HCT116 (cell line): ENCODE measurements at regions not wholly inside any gene's neighbourhood (a gene's known extent, or its start where the extent isn't known, plus 50 kb on each side); places are given as distances from the start of the nearest gene placed in this dataset.

Experiments
- ATAC-seq: fragments of 200-7000 bp; cut with Tn5 transposase; 2 replicates; pipeline ENCODE4 v1.9.1; 2020; ENCODE audit warnings: mild to moderate bottlenecking, moderate library complexity
- BruUV-seq: library from RNA; stranded (reverse); fragments of 400-500 nt; replicated peaks from 2 replicates; lab custom pipeline; 2021; lab: Mats Ljungman, UMichigan
- CTCF ChIA-PET: fragments of 300-600 bp; sonication (Branson Sonifier 250); formaldehyde crosslinking; loops from one replicate; lab custom pipeline; 2021; ENCODE audit warnings: antibody characterized with exemption; lab: Charles Lee
- POLR2A ChIA-PET: fragments of 300-600, 350-600 bp; sonication (Branson Sonifier 250); formaldehyde crosslinking; loops from one replicate; lab custom pipeline; 2021; ENCODE audit warnings: antibody characterized with exemption; lab: Charles Lee
- RAD21 ChIA-PET, 2 experiments: fragments of 300-600 bp; sonication (Branson Sonifier 250); formaldehyde crosslinking; loops; one replicate each; lab custom pipeline; 2023; ENCODE audit warnings: low total read pairs in 2 of 2; ENCODE audit not compliant: uncharacterized antibody in 2 of 2, unreplicated experiment in 2 of 2, low non-redundant PET in 1 of 2; lab: Charles Lee
- DNase-seq: peaks from one replicate; pipeline ENCODE4 v3.0.0-alpha.2; 2010; ENCODE audit warnings: low read depth, low spot score
- H2AFZ ChIP-seq: fragments of 200-600 bp; shearing (Covaris generic), sonication (generic); 2 replicates; pipeline ENCODE4 v1.6.1; 2017; ENCODE audit warnings: low read depth, mixed run types, mixed read lengths, antibody characterized with exemption, low read length; ENCODE audit not compliant: poor library complexity, severe bottlenecking
- H3K27ac ChIP-seq: 2 replicates; pipeline ENCODE4 v1.5.1; 2012; ENCODE audit warnings: low read depth, low read length
- H3K27me3 ChIP-seq: fragments of 200-600 bp; sonication (generic); 2 replicates; pipeline ENCODE4 v1.6.1; 2016; ENCODE audit warnings: mixed run types, low read length, mixed read lengths; ENCODE audit not compliant: insufficient read depth
- H3K36me3 ChIP-seq, 2 experiments: fragments of 200-500 bp in 1 of 2; fragments of 200-600 bp in 1 of 2; sonication (Bioruptor generic) in 1 of 2; sonication (generic) in 1 of 2; 2 replicates each; pipeline versions ENCODE4 v1.5.1 to v1.6.1; 2014 to 2016; ENCODE audit warnings: low read length in 2 of 2, inconsistent platforms in 1 of 2, mixed read lengths in 1 of 2, mixed run types in 1 of 2; ENCODE audit not compliant: insufficient read depth in 2 of 2, control insufficient read depth in 1 of 2
- H3K4me1 ChIP-seq, 2 experiments: fragments of 200-600 bp in 1 of 2; sonication (generic) in 1 of 2; 2 replicates each; pipeline versions ENCODE4 v1.5.1 to v1.6.1; 2012 to 2017; ENCODE audit warnings: low read length in 2 of 2, inconsistent platforms in 1 of 2, mild to moderate bottlenecking in 1 of 2, mixed read lengths in 1 of 2, mixed run types in 1 of 2, moderate library complexity in 1 of 2; ENCODE audit not compliant: insufficient read depth in 2 of 2, control insufficient read depth in 1 of 2
- H3K4me2 ChIP-seq: fragments of 200-600 bp; sonication (generic); 2 replicates; pipeline ENCODE4 v1.6.1; 2017; ENCODE audit warnings: mixed run types, low read length, mixed read lengths
- H3K4me3 ChIP-seq, 2 experiments: fragments of 200-600 bp in 1 of 2; sonication (generic) in 1 of 2; replicated peaks in 1 of 2; 2 replicates each; pipeline ENCODE4 v1.5.1; 2011 to 2016; ENCODE audit warnings: low read length in 2 of 2, control low read depth in 1 of 2, low read depth in 1 of 2, mild to moderate bottlenecking in 1 of 2, mixed read lengths in 1 of 2, mixed run types in 1 of 2
- H3K79me2 ChIP-seq: fragments of 200-600 bp; sonication (generic); 2 replicates; pipeline ENCODE4 v1.6.1; 2017; ENCODE audit warnings: mild to moderate bottlenecking, mixed run types, low read length, moderate library complexity, mixed read lengths; ENCODE audit not compliant: insufficient read depth
- H3K9ac ChIP-seq: fragments of 200-600 bp; sonication (generic); 2 replicates; pipeline ENCODE4 v1.6.1; 2016; ENCODE audit warnings: low read length, mixed read lengths
- H3K9me2 ChIP-seq: fragments of 200-600 bp; sonication (generic), shearing (Covaris generic); 2 replicates; pipeline ENCODE4 v1.6.1; 2017; ENCODE audit warnings: mixed run types, mild to moderate bottlenecking, moderate library complexity; ENCODE audit not compliant: insufficient read depth
- H3K9me3 ChIP-seq, 2 experiments: fragments of 200-500 bp in 1 of 2; fragments of 200-600 bp in 1 of 2; sonication (Bioruptor generic) in 1 of 2; sonication (generic) in 1 of 2; 2 replicates each; pipeline ENCODE4 v1.6.1; 2014 to 2017; ENCODE audit warnings: low read length in 2 of 2, mixed read lengths in 2 of 2, inconsistent platforms in 1 of 2, low read depth in 1 of 2, mild to moderate bottlenecking in 1 of 2, mixed run types in 1 of 2, moderate library complexity in 1 of 2; ENCODE audit not compliant: control insufficient read depth in 1 of 2, insufficient read depth in 1 of 2
- H4K20me1 ChIP-seq: fragments of 200-600 bp; sonication (generic), shearing (Covaris generic); 2 replicates; pipeline ENCODE4 v1.6.1; 2017; ENCODE audit warnings: mixed run types, mild to moderate bottlenecking, moderate library complexity; ENCODE audit not compliant: insufficient read depth
- CBX3 ChIP-seq: IDR thresholded peaks from 2 replicates; pipeline ENCODE4 v1.6.1; 2012; ENCODE audit warnings: low read depth
- ELF1 ChIP-seq: IDR thresholded peaks from 2 replicates; pipeline ENCODE4 v1.6.1; 2012; ENCODE audit warnings: low read depth, borderline replicate concordance
- EZH2 ChIP-seq: fragments of 200-600 bp; sonication (generic); IDR thresholded peaks from 2 replicates; pipeline ENCODE4 v1.6.1; 2017; ENCODE audit warnings: antibody characterized with exemption, mixed run types
- EZH2phosphoT487 ChIP-seq: fragments of 200-600 bp; IDR thresholded peaks from 2 replicates; pipeline ENCODE4 v1.6.1; 2018; ENCODE audit warnings: antibody characterized with exemption, borderline replicate concordance
- FOSL1 ChIP-seq: IDR thresholded peaks from 2 replicates; pipeline ENCODE4 v1.6.1; 2012; ENCODE audit warnings: low read depth
- JUND ChIP-seq: IDR thresholded peaks from 2 replicates; pipeline ENCODE4 v1.6.1; 2012
- SIN3A ChIP-seq: IDR thresholded peaks from 2 replicates; pipeline ENCODE4 v1.6.1; 2012; ENCODE audit warnings: low read depth
- ZNF274 ChIP-seq: fragments of 200-500 bp; sonication (Bioruptor generic); IDR thresholded peaks from 2 replicates; pipeline ENCODE4 v1.6.1; 2014; ENCODE audit warnings: mild to moderate bottlenecking, low read depth, low read length, inconsistent platforms
- intact Hi-C: fragments of 100-400 bp; cut with micrococcal nuclease; formaldehyde crosslinking; loops from 2 replicates; pipeline ENCODE4 v1.10.0; 2022
- TF ChIP-seq, protein P1 (sequence below): IDR thresholded peaks from 2 replicates; pipeline ENCODE4 v1.6.1; 2012; ENCODE audit warnings: low read depth

DNA sequence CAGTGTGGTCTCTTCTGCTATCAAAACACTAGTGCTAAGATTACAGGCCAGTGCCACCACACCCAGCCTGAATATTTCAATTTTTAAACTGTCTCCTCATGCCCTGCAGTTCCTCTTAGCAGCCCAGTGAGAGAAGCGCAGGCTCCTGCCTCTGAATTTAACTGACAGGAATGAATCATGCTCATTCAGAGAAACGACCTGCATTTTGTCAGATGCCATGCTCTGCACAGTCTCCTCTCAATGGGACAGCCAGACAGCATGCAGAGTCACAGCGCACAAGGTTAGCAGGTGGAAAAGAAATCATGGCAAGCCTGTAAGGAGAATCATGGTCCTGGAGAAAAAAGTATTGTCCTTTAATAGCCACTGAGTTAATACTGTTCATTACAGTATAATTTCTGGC is 691.0 kb upstream of the SEL1L start:
- ATAC-seq (no peak), DNase-seq (no peak)
- POLR2A ChIA-PET, result no interaction called here
- TF ChIP-seq EZH2phosphoT487 (no peak), EZH2 (no peak), SIN3A (no peak), CBX3 (no peak), FOSL1 (no peak), ELF1 (no peak), JUND (no peak), ZNF274 (no peak)
- TF ChIP-seq, protein P1, sequence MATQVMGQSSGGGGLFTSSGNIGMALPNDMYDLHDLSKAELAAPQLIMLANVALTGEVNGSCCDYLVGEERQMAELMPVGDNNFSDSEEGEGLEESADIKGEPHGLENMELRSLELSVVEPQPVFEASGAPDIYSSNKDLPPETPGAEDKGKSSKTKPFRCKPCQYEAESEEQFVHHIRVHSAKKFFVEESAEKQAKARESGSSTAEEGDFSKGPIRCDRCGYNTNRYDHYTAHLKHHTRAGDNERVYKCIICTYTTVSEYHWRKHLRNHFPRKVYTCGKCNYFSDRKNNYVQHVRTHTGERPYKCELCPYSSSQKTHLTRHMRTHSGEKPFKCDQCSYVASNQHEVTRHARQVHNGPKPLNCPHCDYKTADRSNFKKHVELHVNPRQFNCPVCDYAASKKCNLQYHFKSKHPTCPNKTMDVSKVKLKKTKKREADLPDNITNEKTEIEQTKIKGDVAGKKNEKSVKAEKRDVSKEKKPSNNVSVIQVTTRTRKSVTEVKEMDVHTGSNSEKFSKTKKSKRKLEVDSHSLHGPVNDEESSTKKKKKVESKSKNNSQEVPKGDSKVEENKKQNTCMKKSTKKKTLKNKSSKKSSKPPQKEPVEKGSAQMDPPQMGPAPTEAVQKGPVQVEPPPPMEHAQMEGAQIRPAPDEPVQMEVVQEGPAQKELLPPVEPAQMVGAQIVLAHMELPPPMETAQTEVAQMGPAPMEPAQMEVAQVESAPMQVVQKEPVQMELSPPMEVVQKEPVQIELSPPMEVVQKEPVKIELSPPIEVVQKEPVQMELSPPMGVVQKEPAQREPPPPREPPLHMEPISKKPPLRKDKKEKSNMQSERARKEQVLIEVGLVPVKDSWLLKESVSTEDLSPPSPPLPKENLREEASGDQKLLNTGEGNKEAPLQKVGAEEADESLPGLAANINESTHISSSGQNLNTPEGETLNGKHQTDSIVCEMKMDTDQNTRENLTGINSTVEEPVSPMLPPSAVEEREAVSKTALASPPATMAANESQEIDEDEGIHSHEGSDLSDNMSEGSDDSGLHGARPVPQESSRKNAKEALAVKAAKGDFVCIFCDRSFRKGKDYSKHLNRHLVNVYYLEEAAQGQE, result no peak
- Histone ChIP-seq H3K4me2 (no peak overlapping the region), H3K4me3 (no peak overlapping the region), H3K79me2 (no peaks in the 10 kb centered on the region), H3K9ac (no peak overlapping the region), H4K20me1 (no peaks in the 10 kb centered on the region), H3K27ac (no peak overlapping the region), H3K9me3 (peaks cover 3 to 18% of the 10 kb centered on the region in 2 experiments; a peak in 2 of 4 replicates), H3K27me3 (no peaks in the 10 kb centered on the region), H2AFZ (no peak overlapping the region), H3K9me2 (no peaks in the 10 kb centered on the region), H3K36me3 (no peaks in the 10 kb centered on the region), H3K4me1 (no peaks in the 10 kb centered on the region)
- RAD21 ChIA-PET, result no interaction called here
- intact Hi-C loops, result no loop called here
- CTCF ChIA-PET, result no interaction called here
- no TSS peak for BruUV-seq
